ENCODE measurements at regions not wholly inside any gene's neighbourhood (a gene's known extent, or its start where the extent isn't known, plus 50 kb on each side); places are given as distances from the start of the nearest gene placed in this dataset.

DNA sequence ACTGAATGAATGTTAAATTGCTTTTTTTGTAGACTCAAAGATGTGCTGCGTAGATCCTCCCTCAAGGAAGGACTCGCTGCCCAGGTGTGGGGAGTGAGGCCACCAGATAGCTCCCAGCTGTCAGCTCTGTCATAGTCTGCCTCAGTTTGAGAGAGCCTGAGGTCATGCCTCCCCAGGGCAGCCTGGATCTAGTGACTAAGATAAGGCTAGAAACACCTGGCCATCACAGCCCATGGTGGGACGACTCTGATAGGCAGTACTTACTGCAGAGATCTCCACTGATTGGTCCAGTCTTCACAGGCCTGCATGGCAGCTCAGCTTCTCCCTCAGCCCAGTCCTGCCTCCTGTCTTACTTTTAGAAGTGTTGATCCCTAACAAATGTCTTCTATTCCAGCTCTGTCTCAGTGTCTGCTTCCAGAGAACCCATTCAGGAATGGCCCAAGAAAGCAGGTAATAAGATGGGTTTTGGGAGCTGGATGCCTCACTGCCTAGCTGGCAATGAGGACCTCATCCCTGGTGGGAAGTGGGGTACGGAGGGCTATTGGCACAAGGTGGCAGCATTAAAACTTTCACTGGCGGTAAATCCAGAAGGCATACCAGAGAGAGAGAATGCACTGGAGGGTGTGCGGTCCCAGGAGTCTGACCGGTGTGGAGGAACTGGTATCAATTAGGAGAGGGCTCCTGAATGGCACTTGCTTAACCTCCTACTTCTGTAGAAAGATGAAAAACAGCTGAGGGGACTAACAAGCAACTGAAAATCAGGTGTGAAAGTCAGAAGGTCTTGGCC, 55.3 kb upstream of the GPR37L1 start (continued):
- TF ChIP-seq FOXM1 (IDR thresholded peaks at IDR 0.05; ENCODE audit: low read depth) (no peak; the same call in 1 of the 2 replicates), FOXM1 (CRISPR knock-in tag; IDR thresholded peaks at IDR 0.05; ENCODE audit: low read depth) (no peak), SLC30A9 (CRISPR knock-in tag; IDR thresholded peaks at IDR 0.05) (no peak), DDX20 (tag; IDR thresholded peaks at IDR 0.05; ENCODE audit: low read depth) (no peak), ZZZ3 (IDR thresholded peaks at IDR 0.05) (no peak), CEBPG (CRISPR knock-in tag; IDR thresholded peaks at IDR 0.05) (no peak), CEBPG (tag; conservative IDR thresholded peaks at IDR 0.05 in 1 of 2, IDR thresholded peaks at IDR 0.05 in 1 of 2) (no peak), SREBF1 (IDR thresholded peaks at IDR 0.05; ENCODE audit: borderline replicate concordance, low read depth, low read length) (no peak), ZNF3 (CRISPR knock-in tag; IDR thresholded peaks at IDR 0.05) (peak; percentile 82), ZBTB17 (CRISPR knock-in tag; IDR thresholded peaks at IDR 0.05) (no peak), MTA1 (IDR thresholded peaks at IDR 0.05; ENCODE audit: borderline replicate concordance) (no peak), ESRRB (CRISPR knock-in tag; IDR thresholded peaks at IDR 0.05; ENCODE audit: borderline replicate concordance) (no peak), HNRNPK (IDR thresholded peaks at IDR 0.05; ENCODE audit: low read depth, low read length, poor library complexity, severe bottlenecking) (no peak)
- TF ChIP-seq, protein P1, sequence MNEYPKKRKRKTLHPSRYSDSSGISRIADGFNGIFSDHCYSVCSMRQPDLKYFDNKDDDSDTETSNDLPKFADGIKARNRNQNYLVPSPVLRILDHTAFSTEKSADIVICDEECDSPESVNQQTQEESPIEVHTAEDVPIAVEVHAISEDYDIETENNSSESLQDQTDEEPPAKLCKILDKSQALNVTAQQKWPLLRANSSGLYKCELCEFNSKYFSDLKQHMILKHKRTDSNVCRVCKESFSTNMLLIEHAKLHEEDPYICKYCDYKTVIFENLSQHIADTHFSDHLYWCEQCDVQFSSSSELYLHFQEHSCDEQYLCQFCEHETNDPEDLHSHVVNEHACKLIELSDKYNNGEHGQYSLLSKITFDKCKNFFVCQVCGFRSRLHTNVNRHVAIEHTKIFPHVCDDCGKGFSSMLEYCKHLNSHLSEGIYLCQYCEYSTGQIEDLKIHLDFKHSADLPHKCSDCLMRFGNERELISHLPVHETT (CRISPR knock-in tag; conservative IDR thresholded peaks at IDR 0.05 in 1 of 2, IDR thresholded peaks at IDR 0.05 in 1 of 2), result no peak
- TF ChIP-seq, protein P2, sequence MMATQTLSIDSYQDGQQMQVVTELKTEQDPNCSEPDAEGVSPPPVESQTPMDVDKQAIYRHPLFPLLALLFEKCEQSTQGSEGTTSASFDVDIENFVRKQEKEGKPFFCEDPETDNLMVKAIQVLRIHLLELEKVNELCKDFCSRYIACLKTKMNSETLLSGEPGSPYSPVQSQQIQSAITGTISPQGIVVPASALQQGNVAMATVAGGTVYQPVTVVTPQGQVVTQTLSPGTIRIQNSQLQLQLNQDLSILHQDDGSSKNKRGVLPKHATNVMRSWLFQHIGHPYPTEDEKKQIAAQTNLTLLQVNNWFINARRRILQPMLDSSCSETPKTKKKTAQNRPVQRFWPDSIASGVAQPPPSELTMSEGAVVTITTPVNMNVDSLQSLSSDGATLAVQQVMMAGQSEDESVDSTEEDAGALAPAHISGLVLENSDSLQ (IDR thresholded peaks at IDR 0.05), result peak; percentile 43
- TF ChIP-seq, protein P3, sequence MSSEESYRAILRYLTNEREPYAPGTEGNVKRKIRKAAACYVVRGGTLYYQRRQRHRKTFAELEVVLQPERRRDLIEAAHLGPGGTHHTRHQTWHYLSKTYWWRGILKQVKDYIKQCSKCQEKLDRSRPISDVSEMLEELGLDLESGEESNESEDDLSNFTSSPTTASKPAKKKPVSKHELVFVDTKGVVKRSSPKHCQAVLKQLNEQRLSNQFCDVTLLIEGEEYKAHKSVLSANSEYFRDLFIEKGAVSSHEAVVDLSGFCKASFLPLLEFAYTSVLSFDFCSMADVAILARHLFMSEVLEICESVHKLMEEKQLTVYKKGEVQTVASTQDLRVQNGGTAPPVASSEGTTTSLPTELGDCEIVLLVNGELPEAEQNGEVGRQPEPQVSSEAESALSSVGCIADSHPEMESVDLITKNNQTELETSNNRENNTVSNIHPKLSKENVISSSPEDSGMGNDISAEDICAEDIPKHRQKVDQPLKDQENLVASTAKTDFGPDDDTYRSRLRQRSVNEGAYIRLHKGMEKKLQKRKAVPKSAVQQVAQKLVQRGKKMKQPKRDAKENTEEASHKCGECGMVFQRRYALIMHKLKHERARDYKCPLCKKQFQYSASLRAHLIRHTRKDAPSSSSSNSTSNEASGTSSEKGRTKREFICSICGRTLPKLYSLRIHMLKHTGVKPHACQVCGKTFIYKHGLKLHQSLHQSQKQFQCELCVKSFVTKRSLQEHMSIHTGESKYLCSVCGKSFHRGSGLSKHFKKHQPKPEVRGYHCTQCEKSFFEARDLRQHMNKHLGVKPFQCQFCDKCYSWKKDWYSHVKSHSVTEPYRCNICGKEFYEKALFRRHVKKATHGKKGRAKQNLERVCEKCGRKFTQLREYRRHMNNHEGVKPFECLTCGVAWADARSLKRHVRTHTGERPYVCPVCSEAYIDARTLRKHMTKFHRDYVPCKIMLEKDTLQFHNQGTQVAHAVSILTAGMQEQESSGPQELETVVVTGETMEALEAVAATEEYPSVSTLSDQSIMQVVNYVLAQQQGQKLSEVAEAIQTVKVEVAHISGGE (CRISPR knock-in tag; IDR thresholded peaks at IDR 0.05), result no peak
- TF ChIP-seq, protein P4, sequence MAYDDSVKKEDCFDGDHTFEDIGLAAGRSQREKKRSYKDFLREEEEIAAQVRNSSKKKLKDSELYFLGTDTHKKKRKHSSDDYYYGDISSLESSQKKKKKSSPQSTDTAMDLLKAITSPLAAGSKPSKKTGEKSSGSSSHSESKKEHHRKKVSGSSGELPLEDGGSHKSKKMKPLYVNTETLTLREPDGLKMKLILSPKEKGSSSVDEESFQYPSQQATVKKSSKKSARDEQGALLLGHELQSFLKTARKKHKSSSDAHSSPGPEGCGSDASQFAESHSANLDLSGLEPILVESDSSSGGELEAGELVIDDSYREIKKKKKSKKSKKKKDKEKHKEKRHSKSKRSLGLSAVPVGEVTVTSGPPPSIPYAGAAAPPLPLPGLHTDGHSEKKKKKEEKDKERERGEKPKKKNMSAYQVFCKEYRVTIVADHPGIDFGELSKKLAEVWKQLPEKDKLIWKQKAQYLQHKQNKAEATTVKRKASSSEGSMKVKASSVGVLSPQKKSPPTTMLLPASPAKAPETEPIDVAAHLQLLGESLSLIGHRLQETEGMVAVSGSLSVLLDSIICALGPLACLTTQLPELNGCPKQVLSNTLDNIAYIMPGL (CRISPR knock-in tag; IDR thresholded peaks at IDR 0.05), result no peak

Measured in K562 (cell line).